A549 (cell line): ENCODE measurements at regions not wholly inside any gene's neighbourhood (a gene's known extent, or its start where the extent isn't known, plus 50 kb on each side); places are given as distances from the start of the nearest gene placed in this dataset.

Experiments used
- CEBPB ChIP-seq, 2 experiments: fragments of >200 bp in 1 of 2; sonication (Bioruptor Twin) in 1 of 2; formaldehyde crosslinking in 1 of 2; IDR thresholded peaks; 2 replicates each; pipeline ENCODE4 v1.6.1; 2012 to 2016
- CHD2 ChIP-seq: fragments of 150-350 bp; IDR thresholded peaks from 2 replicates; pipeline ENCODE4 v1.6.1; 2014; ENCODE audit warnings: low read length; ENCODE audit not compliant: partially characterized antibody
- CTCF ChIP-seq: fragments of >200 bp; sonication (Bioruptor Twin); formaldehyde crosslinking; IDR thresholded peaks from 3 replicates; pipeline ENCODE4 v1.5.1; 2016
- EHMT2 ChIP-seq: fragments of 200-600 bp; sonication (generic); IDR thresholded peaks from 2 replicates; pipeline ENCODE4 v1.6.1; 2016; ENCODE audit warnings: antibody characterized with exemption, low read depth, mild to moderate bottlenecking, moderate library complexity
- ESRRA ChIP-seq: fragments of 150-350 bp; IDR thresholded peaks from 2 replicates; pipeline ENCODE4 v1.6.1; 2014; ENCODE audit warnings: mild to moderate bottlenecking, low read length, borderline replicate concordance
- HDAC2 ChIP-seq: fragments of 200-600 bp; sonication (generic); IDR thresholded peaks from 2 replicates; pipeline ENCODE4 v1.6.1; 2016
- MAX ChIP-seq: IDR thresholded peaks from 2 replicates; pipeline ENCODE4 v1.6.1; 2012
- NFE2L2 ChIP-seq: fragments of 150-350 bp; conservative IDR thresholded peaks from 2 replicates; pipeline ENCODE4 v1.6.1; 2014; ENCODE audit warnings: low read length
- PHF8 ChIP-seq: fragments of 200-600 bp; sonication (generic); IDR thresholded peaks from 2 replicates; pipeline ENCODE4 v1.6.1; 2016; ENCODE audit warnings: low read depth, mild to moderate bottlenecking, antibody characterized with exemption, moderate library complexity, borderline replicate concordance
- POLR2A ChIP-seq: IDR thresholded peaks from 2 replicates; pipeline ENCODE4 v1.6.1; 2012; ENCODE audit warnings: mild to moderate bottlenecking, low read length
- RFX5 ChIP-seq: fragments of 450-650 bp; IDR thresholded peaks from 2 replicates; pipeline ENCODE4 v1.7.1; 2014; ENCODE audit warnings: antibody characterized with exemption, mild to moderate bottlenecking, moderate library complexity
- TF ChIP-seq, protein P1 (sequence below): fragments of 150-350 bp; IDR thresholded peaks from 2 replicates; pipeline ENCODE4 v1.6.1; 2014; ENCODE audit warnings: low read depth, mild to moderate bottlenecking, low read length

GRCh38 chr1:38615680-38616079 lies 243.9 kb downstream of the RRAGC start:
- TF ChIP-seq CTCF (no peak), MAX (no peak), PHF8 (no peak), ESRRA (no peak), EHMT2 (no peak), HDAC2 (no peak), POLR2A (no peak), NFE2L2 (no peak), RFX5 (no peak), CHD2 (no peak), CEBPB (IDR thresholded peaks at IDR 0.05) (no peak)
- TF ChIP-seq, protein P1, sequence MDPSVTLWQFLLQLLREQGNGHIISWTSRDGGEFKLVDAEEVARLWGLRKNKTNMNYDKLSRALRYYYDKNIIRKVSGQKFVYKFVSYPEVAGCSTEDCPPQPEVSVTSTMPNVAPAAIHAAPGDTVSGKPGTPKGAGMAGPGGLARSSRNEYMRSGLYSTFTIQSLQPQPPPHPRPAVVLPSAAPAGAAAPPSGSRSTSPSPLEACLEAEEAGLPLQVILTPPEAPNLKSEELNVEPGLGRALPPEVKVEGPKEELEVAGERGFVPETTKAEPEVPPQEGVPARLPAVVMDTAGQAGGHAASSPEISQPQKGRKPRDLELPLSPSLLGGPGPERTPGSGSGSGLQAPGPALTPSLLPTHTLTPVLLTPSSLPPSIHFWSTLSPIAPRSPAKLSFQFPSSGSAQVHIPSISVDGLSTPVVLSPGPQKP, result no peak
